Parathyroid adenoma (tissue), 2 donors: ENCODE measurements at regions not wholly inside any gene's neighbourhood (a gene's known extent, or its start where the extent isn't known, plus 50 kb on each side); places are given as distances from the start of the nearest gene placed in this dataset.

Source experiments
- H2AFZ ChIP-seq: fragments of 300-600 bp; sonication (generic); one replicate; pipeline ENCODE4 v1.7.0; 2017; ENCODE audit warnings: antibody characterized with exemption, mild to moderate bottlenecking
- H3K27ac ChIP-seq: fragments of 300-600 bp; sonication (generic); one replicate; pipeline ENCODE4 v1.7.0; 2017
- H3K27me3 ChIP-seq: fragments of 300-600 bp; sonication (generic); one replicate; pipeline ENCODE4 v1.7.0; 2017; ENCODE audit warnings: low read length; ENCODE audit not compliant: control insufficient read depth, insufficient read depth
- H3K36me3 ChIP-seq: fragments of 300-600 bp; sonication (generic); one replicate; pipeline ENCODE4 v1.7.0; 2017; ENCODE audit warnings: low read length; ENCODE audit not compliant: control insufficient read depth, insufficient read depth
- H3K4me1 ChIP-seq: fragments of 300-600 bp; sonication (generic); one replicate; pipeline ENCODE4 v1.7.0; 2017; ENCODE audit warnings: control low read depth
- H3K4me2 ChIP-seq: fragments of 300-600 bp; sonication (generic); one replicate; pipeline ENCODE4 v1.7.0; 2017; ENCODE audit warnings: low read length
- H3K4me3 ChIP-seq: fragments of 300-600 bp; sonication (generic); one replicate; pipeline ENCODE4 v1.7.0; 2017; ENCODE audit warnings: low read depth, low read length
- H3K79me2 ChIP-seq: fragments of 300-600 bp; sonication (generic); one replicate; pipeline ENCODE4 v1.7.0; 2017; ENCODE audit warnings: control low read depth
- H3K9ac ChIP-seq: fragments of 300-600 bp; sonication (generic); one replicate; pipeline ENCODE4 v1.7.0; 2017; ENCODE audit warnings: mild to moderate bottlenecking
- H3K9me3 ChIP-seq: fragments of 300-600 bp; sonication (generic); one replicate; pipeline ENCODE4 v1.7.0; 2017; ENCODE audit warnings: low read length; ENCODE audit not compliant: control insufficient read depth
- TF ChIP-seq, protein P1 (sequence below): fragments of 300-600 bp; sonication (generic); IDR thresholded peaks from one replicate; pipeline ENCODE4 v1.7.0; 2017; ENCODE audit warnings: antibody characterized with exemption, mild to moderate bottlenecking
- donor health status: primary hyperparathyroidism.

DNA sequence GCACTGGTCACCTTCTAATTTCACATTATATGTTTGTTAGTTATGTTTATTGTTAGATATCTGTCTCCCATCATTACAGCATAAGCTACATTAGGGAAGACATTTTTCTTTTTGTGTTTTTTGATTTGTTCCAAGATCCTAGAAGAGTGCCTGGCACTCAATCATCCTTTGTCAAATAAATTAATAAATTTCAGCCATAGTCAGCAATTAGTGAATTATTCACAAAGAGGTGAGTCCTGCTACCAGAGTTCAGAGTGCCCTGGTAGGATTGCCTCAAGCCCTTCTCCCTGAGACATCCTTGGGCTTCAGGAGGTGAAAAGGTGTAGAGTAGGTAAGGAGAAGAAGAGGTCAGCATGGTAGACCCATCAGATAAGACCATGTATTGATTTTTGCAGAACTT, 186.2 kb upstream of the CTAGE1 start:
- Histone ChIP-seq H2AFZ (no peak overlapping the region), H3K27me3 (no peaks in the 10 kb centered on the region), H3K9me3 (no peaks in the 10 kb centered on the region)

DNA sequence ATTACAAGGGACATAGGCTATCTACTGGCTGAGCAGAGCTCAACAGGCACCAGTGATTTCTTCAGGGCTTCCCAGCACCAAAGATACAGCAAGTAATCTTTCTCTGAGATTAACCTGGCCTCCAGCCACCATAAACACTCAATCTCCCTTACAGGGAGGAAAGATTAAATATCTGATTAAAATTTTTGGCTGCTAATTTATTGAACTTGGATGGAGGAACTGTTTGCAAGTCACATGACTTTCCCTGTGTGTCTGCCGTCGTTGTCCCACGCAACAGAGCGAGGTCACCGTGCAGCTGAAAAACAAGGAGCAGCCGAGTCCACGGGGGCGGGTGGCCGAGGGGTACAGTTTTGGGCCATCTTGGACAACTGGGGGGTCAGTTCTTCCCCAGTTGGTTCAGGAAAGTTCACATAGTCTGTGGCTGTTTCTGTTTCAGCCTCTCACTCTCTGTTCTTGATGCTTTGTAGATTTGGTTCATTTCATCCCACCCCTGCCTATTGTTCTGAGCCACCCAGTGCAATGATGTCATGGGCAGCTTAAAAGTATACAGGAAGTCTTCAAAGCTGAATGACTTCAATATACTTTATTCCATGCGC, 186.8 kb upstream of the CTAGE1 start:
- H3K36me3 ChIP-seq, result no peaks in the 10 kb centered on the region
- H3K27me3 ChIP-seq, result no peaks in the 10 kb centered on the region
- no peak overlapping the region for H3K9ac ChIP-seq
- H3K4me2 ChIP-seq, result no peak overlapping the region
- TF ChIP-seq, protein P1, sequence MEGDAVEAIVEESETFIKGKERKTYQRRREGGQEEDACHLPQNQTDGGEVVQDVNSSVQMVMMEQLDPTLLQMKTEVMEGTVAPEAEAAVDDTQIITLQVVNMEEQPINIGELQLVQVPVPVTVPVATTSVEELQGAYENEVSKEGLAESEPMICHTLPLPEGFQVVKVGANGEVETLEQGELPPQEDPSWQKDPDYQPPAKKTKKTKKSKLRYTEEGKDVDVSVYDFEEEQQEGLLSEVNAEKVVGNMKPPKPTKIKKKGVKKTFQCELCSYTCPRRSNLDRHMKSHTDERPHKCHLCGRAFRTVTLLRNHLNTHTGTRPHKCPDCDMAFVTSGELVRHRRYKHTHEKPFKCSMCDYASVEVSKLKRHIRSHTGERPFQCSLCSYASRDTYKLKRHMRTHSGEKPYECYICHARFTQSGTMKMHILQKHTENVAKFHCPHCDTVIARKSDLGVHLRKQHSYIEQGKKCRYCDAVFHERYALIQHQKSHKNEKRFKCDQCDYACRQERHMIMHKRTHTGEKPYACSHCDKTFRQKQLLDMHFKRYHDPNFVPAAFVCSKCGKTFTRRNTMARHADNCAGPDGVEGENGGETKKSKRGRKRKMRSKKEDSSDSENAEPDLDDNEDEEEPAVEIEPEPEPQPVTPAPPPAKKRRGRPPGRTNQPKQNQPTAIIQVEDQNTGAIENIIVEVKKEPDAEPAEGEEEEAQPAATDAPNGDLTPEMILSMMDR, result no peak
- H3K27ac ChIP-seq, result peak overlapping the region; percentile 5
- no peak overlapping the region for H2AFZ ChIP-seq
- no peaks in the 10 kb centered on the region for H3K4me1 ChIP-seq
- no peak overlapping the region for H3K4me3 ChIP-seq
- no peaks in the 10 kb centered on the region for H3K9me3 ChIP-seq
- H3K79me2 ChIP-seq, result no peaks in the 10 kb centered on the region

More for the DNA sequence above, 186.2 kb upstream of the CTAGE1 start:
- no peaks in the 10 kb centered on the region for H3K4me1 ChIP-seq
- no peaks in the 10 kb centered on the region for H3K79me2 ChIP-seq
- H3K4me2 ChIP-seq, result no peak overlapping the region
- TF ChIP-seq, protein P1, result no peak
- no peaks in the 10 kb centered on the region for H3K36me3 ChIP-seq
- H3K27ac ChIP-seq, result no peak overlapping the region
- H3K4me3 ChIP-seq, result no peak overlapping the region
- no peak overlapping the region for H3K9ac ChIP-seq

DNA sequence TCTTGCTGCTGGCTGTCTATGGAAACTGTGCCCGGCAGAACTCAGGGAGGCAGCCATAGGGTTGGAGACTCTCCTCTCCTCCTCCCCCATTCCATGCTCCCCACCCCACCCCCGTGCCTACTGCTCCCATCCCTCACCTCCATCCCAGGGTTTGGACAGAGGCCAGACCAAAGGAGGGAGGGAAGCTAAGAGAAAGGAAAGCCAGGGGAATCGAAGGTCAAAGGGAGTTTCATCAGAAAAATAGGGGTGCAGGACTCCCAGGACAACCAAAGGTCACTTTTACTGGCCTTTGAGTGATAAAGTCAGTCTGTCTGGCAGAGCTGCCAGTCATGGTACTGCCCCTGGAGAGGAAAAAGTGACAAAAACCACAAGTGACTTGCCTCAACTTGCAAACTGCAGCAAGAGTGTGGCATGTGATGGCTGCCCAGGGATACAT, 187.3 kb upstream of the CTAGE1 start:
- H3K36me3 ChIP-seq, result no peaks in the 10 kb centered on the region
- TF ChIP-seq, protein P1, result no peak
- H3K4me2 ChIP-seq, result no peak overlapping the region
- no peak overlapping the region for H2AFZ ChIP-seq
- peak overlapping the region; percentile 5 for H3K27ac ChIP-seq
- H3K27me3 ChIP-seq, result no peaks in the 10 kb centered on the region
- no peak overlapping the region for H3K4me3 ChIP-seq
- H3K9me3 ChIP-seq, result no peaks in the 10 kb centered on the region
- H3K9ac ChIP-seq, result no peak overlapping the region
- no peaks in the 10 kb centered on the region for H3K4me1 ChIP-seq
- H3K79me2 ChIP-seq, result no peaks in the 10 kb centered on the region

DNA sequence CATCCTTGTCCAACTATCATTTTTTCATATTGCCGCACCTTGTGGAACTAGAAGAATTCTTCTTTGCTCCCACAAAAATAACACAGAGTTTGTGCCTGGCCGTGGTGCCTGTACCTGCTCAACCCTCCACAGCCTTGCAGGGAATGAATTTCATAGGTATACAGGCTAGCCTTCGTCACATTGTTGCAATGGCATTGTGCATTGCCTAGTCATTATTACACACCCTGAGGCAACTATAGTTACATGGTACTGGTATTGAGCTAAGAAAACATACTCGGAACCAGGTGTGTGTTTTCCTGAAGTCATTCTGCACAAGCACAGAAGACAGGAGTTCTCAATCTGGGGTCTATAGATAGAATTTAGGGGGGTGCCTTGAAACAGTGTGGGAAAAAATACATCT, 188.0 kb upstream of the CTAGE1 start:
- Histone ChIP-seq H2AFZ (no peak overlapping the region), H3K9ac (no peak overlapping the region), H3K9me3 (no peaks in the 10 kb centered on the region), H3K79me2 (no peaks in the 10 kb centered on the region), H3K4me3 (no peak overlapping the region), H3K27me3 (no peaks in the 10 kb centered on the region), H3K4me1 (no peaks in the 10 kb centered on the region), H3K27ac (no peak overlapping the region), H3K4me2 (no peak overlapping the region), H3K36me3 (no peaks in the 10 kb centered on the region)
- TF ChIP-seq, protein P1, result no peak
